NCI-H748 (cell line): ENCODE measurements at regions not wholly inside any gene's neighbourhood (a gene's known extent, or its start where the extent isn't known, plus 50 kb on each side); places are given as distances from the start of the nearest gene placed in this dataset.
A peak's percentile ranks its signal among the peaks of the same experiment; 100 is the strongest.

ENCODE experiments used
- DNase-seq: peaks from one replicate; lab custom pipeline; 2025; ENCODE audit not compliant: unreplicated experiment; lab: John Stamatoyannopoulos, UW

- DNase-seq = no peak
These were observed 67.9 kb upstream of the ZNF648 start for GRCh38 chr1:182129398-182129797.

GRCh38 chr1:182128502-182128901, 67.0 kb upstream of the ZNF648 start:
- no peak for DNase-seq

- DNase-seq = no peak
These were observed 66.1 kb upstream of the ZNF648 start for GRCh38 chr1:182127656-182128055.

- no peak for DNase-seq
These were observed 64.8 kb upstream of the ZNF648 start for GRCh38 chr1:182126272-182126800.

- no peak for DNase-seq
These were observed 61.4 kb upstream of the ZNF648 start for GRCh38 chr1:182122913-182123260.

- DNase-seq = no peak
These were observed 60.9 kb upstream of the ZNF648 start for GRCh38 chr1:182122256-182122912.

GRCh38 chr1:182121787-182122186, 60.3 kb upstream of the ZNF648 start:
- no peak for DNase-seq

GRCh38 chr1:182120411-182121258, 59.1 kb upstream of the ZNF648 start:
- DNase-seq = peak; percentile 68

- DNase-seq = no peak
These were observed 58.1 kb upstream of the ZNF648 start for GRCh38 chr1:182119631-182120030.

GRCh38 chr1:182118851-182119250, 57.3 kb upstream of the ZNF648 start:
- DNase-seq = no peak

GRCh38 chr1:182114627-182115023, 53.1 kb upstream of the ZNF648 start:
- DNase-seq = no peak

- DNase-seq = no peak
These were observed 52.5 kb upstream of the ZNF648 start for GRCh38 chr1:182113879-182114626.

GRCh38 chr1:182111496-182111895, 50.0 kb upstream of the ZNF648 start:
- peak; percentile 80 for DNase-seq
